ENCODE measurements at regions not wholly inside any gene's neighbourhood (a gene's known extent, or its start where the extent isn't known, plus 50 kb on each side); places are given as distances from the start of the nearest gene placed in this dataset.
"Not testable (repeated sequence)": the region's sequence is repeated elsewhere in the genome, so short reads cannot be mapped to it uniquely, and the experiment has no call there.

GRCh38 chr4:32939222-32939621 lies 2219.1 kb downstream of the PCDH7 start:
- intact Hi-C loops (cut with DNase I); DNase-seq (ENCODE audit: low spot score): not testable (repeated sequence)

DNA sequence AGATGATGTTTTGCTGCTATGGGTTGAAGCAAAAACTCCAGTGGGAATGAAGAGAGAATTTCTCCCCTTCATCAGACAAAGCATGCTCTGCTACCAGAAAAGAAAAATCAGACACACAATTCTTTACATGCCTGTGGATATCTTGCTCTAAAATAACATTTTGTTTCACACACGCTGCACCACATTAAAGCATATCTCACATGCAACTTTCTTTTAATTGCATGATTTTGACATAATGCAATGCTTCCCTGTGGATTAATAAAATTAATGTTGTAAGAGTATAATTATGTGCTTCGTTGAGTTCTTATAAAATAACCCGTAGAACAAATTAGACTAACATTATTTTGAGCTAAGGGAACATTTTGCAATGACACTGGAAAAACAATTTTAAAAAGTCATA lies 2230.7 kb downstream of the PCDH7 start:
- no peak for DNase-seq (ENCODE audit: low spot score)
- intact Hi-C loops (cut with DNase I), result no loop called here

DNA sequence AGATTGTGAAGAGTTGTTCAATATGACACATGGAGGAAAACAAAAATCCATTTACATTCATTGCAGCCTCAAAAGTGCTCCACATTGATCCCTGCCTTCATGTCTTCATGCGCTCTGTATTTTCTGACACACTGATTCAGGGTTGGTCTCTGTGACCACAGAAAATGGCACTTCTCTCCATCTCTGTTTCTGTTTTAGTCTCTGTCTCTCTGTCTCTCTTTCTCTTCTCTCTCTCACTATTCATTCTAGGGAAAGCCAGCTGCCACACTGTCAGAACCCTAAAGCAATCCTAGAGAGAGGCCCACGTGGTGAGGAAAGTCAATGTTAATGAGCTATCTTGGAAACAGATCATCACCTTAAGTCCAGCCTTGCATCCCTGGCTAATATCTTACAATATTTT lies 2238.4 kb downstream of the PCDH7 start:
- DNase-seq (ENCODE audit: low spot score), result no peak
- intact Hi-C loops (cut with DNase I), result no loop called here

DNA sequence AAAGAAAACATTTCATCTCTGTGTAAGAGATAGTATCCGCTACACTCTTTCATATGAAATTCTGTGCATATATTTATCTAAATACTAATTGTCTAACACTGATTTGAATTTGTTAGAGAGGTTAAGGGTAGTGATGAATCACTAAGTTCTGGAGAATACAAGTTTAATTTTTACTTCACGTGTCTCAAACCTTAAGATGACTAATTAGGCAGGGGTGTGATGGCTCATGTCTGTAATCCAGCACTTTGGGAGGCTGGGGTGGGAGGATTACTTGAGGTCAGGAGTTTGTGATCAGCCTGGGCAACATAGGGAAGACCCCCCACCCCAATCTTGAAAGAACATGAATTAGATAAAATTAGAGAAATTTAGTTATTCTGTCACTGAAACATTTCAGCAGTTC lies 2241.9 kb downstream of the PCDH7 start:
- DNase-seq (ENCODE audit: low spot score), result no peak
- intact Hi-C loops (cut with DNase I), result no loop called here

- intact Hi-C loops (cut with DNase I), result no loop called here
- no peak for DNase-seq (ENCODE audit: low spot score)
Measured at GRCh38 chr4:32985256-32985655, 2265.1 kb downstream of the PCDH7 start.

- intact Hi-C loops (cut with DNase I), result no loop called here
- no peak for DNase-seq (ENCODE audit: low spot score)
Measured at GRCh38 chr4:32986236-32986635, 2266.1 kb downstream of the PCDH7 start.

DNA sequence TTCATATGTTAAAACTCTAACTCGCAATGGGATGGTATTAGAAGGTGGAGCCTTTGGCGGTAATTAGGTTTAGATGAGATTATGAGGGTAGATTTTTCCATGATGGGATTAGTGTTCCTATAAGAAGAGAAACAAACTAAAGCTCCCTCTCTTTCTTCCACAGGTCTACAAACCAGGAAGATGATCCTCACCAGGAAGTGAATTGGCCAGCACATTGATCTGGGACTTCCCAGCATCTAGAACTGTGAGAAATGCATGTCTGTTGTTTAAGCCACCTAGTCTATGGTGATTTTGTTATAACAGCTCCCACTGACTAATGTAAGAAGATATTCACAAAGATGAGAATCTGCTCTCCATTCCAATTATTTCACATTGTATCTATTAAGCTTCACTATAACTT lies 2266.9 kb downstream of the PCDH7 start:
- intact Hi-C loops (cut with DNase I), result no loop called here
- no peak for DNase-seq (ENCODE audit: low spot score)

GRCh38 chr4:32988165-32988811 lies 2268.1 kb downstream of the PCDH7 start:
- no peak for DNase-seq (ENCODE audit: low spot score)
- intact Hi-C loops (cut with DNase I), result no loop called here

- no peak for DNase-seq (ENCODE audit: low spot score)
- intact Hi-C loops (cut with DNase I), result no loop called here
Measured at GRCh38 chr4:32991663-32992062, 2271.5 kb downstream of the PCDH7 start.

- no peak for DNase-seq (ENCODE audit: low spot score)
- intact Hi-C loops (cut with DNase I), result no loop called here
Measured at GRCh38 chr4:32994981-32995881, 2275.1 kb downstream of the PCDH7 start.

DNA sequence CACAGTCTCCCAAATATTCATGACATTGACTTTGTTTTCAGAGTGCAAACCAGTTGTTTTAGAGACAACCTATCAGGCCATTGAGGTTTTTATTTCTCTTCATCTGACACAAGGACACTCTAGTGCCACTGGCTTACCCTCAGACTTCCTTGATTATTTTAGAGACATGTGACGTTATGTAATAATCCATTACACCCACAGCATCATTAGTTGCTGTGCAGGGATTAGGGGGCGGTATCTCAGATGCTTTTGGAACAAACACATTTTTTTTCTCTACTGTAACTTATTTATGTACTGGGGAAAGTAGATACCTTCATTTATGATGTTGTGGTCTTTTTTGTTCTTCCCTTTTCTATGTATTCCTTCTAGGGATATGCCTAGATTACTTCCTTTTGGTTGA lies 2293.1 kb downstream of the PCDH7 start:
- intact Hi-C loops (cut with DNase I), result no loop called here
- no peak for DNase-seq (ENCODE audit: low spot score)

DNA sequence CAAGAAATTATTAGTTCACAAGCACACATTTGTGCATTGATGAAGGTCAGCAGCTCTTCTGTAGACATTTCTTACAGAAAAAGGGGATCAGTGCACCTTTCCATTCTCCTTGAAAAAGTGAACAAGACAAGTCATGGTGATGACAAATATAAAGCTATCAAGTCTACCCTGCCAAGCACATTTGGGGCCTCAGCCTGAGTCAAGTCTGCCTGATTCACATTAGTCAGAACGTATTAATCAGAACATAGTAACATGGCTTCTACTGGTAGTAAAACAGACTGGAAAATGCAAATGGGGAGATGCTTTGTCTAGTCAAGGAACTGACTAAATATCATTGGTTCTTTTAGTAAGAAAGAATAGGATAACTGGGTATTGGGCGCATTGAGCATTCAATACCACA lies 2305.1 kb downstream of the PCDH7 start:
- no peak for DNase-seq (ENCODE audit: low spot score)
- intact Hi-C loops (cut with DNase I), result no loop called here

GRCh38 chr4:33029976-33030375 lies 2309.8 kb downstream of the PCDH7 start:
- no peak for DNase-seq (ENCODE audit: low spot score)
- intact Hi-C loops (cut with DNase I), result no loop called here

GRCh38 chr4:33031328-33031727 lies 2311.2 kb downstream of the PCDH7 start:
- intact Hi-C loops (cut with DNase I), result no loop called here

GRCh38 chr4:33037464-33037863 lies 2317.3 kb downstream of the PCDH7 start:
- intact Hi-C loops (cut with DNase I), result no loop called here

More at GRCh38 chr4:33031328-33031727, 2311.2 kb downstream of the PCDH7 start:
- DNase-seq (ENCODE audit: low spot score), result no peak

DNA sequence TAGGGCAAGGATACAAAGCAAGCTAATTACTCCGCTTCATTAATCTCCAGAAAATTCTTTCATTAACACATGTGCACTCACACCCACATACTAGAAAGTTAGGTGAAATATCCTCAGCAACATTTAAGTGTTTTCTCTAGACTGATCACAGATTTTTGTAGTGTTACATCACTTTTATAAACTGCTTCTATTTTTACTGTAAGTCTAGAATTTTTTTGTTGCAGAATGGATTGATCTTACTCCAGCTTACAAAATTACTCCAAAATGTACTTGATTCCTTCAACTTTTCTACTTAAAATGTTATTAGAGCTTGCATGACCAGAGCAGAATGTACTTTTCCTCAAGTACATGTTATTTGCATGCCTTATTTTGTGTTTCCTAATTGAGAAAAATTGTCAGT lies 2325.2 kb downstream of the PCDH7 start:
- no peak for DNase-seq (ENCODE audit: low spot score)

More at GRCh38 chr4:33037464-33037863, 2317.3 kb downstream of the PCDH7 start:
- no peak for DNase-seq (ENCODE audit: low spot score)

GRCh38 chr4:33052241-33052640 lies 2332.1 kb downstream of the PCDH7 start:
- DNase-seq (ENCODE audit: low spot score), result no peak
- intact Hi-C loops (cut with DNase I), result no loop called here

More for the DNA sequence above, 2325.2 kb downstream of the PCDH7 start:
- intact Hi-C loops (cut with DNase I), result no loop called here

GRCh38 chr4:33054161-33054560 lies 2334.0 kb downstream of the PCDH7 start:
- no peak for DNase-seq (ENCODE audit: low spot score)
- intact Hi-C loops (cut with DNase I), result no loop called here

DNA sequence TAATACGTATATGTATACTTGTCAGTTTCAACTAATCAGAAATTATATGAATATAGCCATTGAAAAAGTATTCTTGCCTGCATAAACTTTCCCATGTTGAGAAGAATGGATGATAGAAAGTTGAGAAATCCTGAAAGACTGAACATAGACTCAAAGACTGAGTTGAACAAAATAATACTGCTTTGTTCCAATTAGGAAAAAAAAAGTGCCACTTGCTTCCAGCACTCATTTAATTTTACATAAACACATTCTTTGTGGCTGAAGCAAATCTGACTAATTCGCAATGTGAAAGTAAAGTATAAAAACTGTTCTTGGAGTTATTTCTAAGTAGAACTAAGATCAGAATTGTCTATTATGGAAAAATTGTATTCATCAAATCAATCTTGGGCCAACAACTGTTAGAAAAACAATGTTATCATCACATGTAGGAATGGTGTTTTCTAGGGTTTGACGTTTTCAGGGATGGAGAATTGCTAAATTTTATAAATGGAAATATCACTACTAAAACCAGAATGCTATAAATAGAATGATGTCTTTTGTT lies 2334.6 kb downstream of the PCDH7 start:
- intact Hi-C loops (cut with DNase I), result no loop called here
- no peak for DNase-seq (ENCODE audit: low spot score)

GRCh38 chr4:33057736-33058135 lies 2337.6 kb downstream of the PCDH7 start:
- DNase-seq (ENCODE audit: low spot score), result no peak
- intact Hi-C loops (cut with DNase I), result no loop called here

DNA sequence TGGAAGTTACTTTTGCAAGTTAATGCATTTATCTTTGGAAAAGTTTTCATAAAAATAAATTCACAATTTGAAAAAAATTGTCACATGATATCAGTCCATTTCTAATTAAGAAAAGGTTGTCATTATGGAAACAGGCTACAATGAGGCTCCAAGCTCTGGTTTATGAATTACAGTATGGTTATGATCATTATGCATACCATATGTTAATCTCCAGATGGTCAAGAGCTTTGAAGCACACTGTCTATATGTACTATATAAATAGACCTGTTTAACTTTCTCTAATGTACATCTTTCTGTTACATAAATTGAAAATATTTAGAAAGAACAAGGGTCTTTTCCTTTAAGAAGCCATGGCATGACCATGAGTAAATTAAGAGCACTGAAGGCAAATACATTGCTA lies 2338.8 kb downstream of the PCDH7 start:
- DNase-seq (ENCODE audit: low spot score), result no peak
- intact Hi-C loops (cut with DNase I), result no loop called here

All from cardiac septum (tissue), 1 donor.